PC-9 (cell line): ENCODE measurements at regions not wholly inside any gene's neighbourhood (a gene's known extent, or its start where the extent isn't known, plus 50 kb on each side); places are given as distances from the start of the nearest gene placed in this dataset.

ENCODE experiments used
- BruUV-seq: library from RNA; stranded (reverse); fragments of 400-500 nt; replicated peaks from 2 replicates; lab custom pipeline; 2021; lab: Mats Ljungman, UMichigan
- CTCF ChIA-PET: fragments of 300-600 bp; sonication (Branson Sonifier 250); formaldehyde crosslinking; loops from one replicate; lab custom pipeline; 2022; ENCODE audit warnings: antibody characterized with exemption; lab: Charles Lee
- POLR2A ChIA-PET: fragments of 300-600 bp; sonication (Branson Sonifier 250); formaldehyde crosslinking; loops from one replicate; lab custom pipeline; 2022; ENCODE audit warnings: antibody characterized with exemption; ENCODE audit not compliant: unreplicated experiment; lab: Charles Lee
- DNase-seq, 2 experiments: peaks; one replicate each; pipeline versions ENCODE4 v3.0.0 to v3.0.0-alpha.2; 2015 to 2022; ENCODE audit warnings: mixed read lengths in 1 of 2
- H2AFZ ChIP-seq: fragments of 200-600 bp; sonication (generic); 2 replicates; pipeline ENCODE4 v1.8.1; 2017; ENCODE audit warnings: antibody characterized with exemption
- H3F3A ChIP-seq: fragments of 200-600 bp; sonication (generic); 2 replicates; pipeline ENCODE4 v1.8.1; 2017; ENCODE audit warnings: antibody characterized with exemption, mild to moderate bottlenecking, low read depth; ENCODE audit not compliant: insufficient read depth
- H3K27ac ChIP-seq: fragments of 200-600 bp; sonication (generic); 2 replicates; pipeline ENCODE4 v1.6.1; 2016; ENCODE audit warnings: mixed run types
- H3K27me3 ChIP-seq: fragments of 200-600 bp; sonication (generic); 2 replicates; pipeline ENCODE4 v1.6.1; 2016; ENCODE audit warnings: low read depth, mixed run types; ENCODE audit not compliant: insufficient read depth
- H3K36me3 ChIP-seq: fragments of 200-600 bp; sonication (generic); 2 replicates; pipeline ENCODE4 v1.6.1; 2016; ENCODE audit warnings: low read depth, mixed run types
- H3K4me1 ChIP-seq: fragments of 200-600 bp; sonication (generic); replicated peaks from 2 replicates; pipeline ENCODE4 v1.6.1; 2016; ENCODE audit warnings: mixed run types; ENCODE audit not compliant: insufficient read depth
- H3K4me2 ChIP-seq: fragments of 200-600 bp; sonication (generic); 2 replicates; pipeline ENCODE4 v1.6.1; 2017; ENCODE audit warnings: mixed run types
- H3K4me3 ChIP-seq: fragments of 200-600 bp; sonication (generic); 2 replicates; pipeline ENCODE4 v1.6.1; 2016; ENCODE audit warnings: mixed run types
- H3K79me2 ChIP-seq: fragments of 200-600 bp; sonication (generic); 2 replicates; pipeline ENCODE4 v1.6.1; 2017; ENCODE audit warnings: low read depth, mixed run types
- H3K9me2 ChIP-seq: fragments of 200-600 bp; sonication (generic); 2 replicates; pipeline ENCODE4 v1.8.1; 2017; ENCODE audit warnings: mild to moderate bottlenecking; ENCODE audit not compliant: insufficient read depth
- H3K9me3 ChIP-seq: fragments of 200-600 bp; sonication (generic); 2 replicates; pipeline ENCODE4 v1.8.1; 2016; ENCODE audit warnings: low read depth; ENCODE audit not compliant: insufficient read depth
- H4K20me1 ChIP-seq: fragments of 200-600 bp; sonication (generic); 2 replicates; pipeline ENCODE4 v1.8.1; 2017; ENCODE audit not compliant: insufficient read depth
- EZH2 ChIP-seq: fragments of 200-600 bp; sonication (generic); IDR thresholded peaks from 2 replicates; pipeline ENCODE4 v1.8.0; 2017; ENCODE audit warnings: antibody characterized with exemption, low read depth
- intact Hi-C: fragments of 100-400 bp; cut with micrococcal nuclease; formaldehyde crosslinking; loops from one replicate; pipeline ENCODE4 v1.10.0; 2022; ENCODE audit not compliant: unreplicated experiment
- TF ChIP-seq, protein P1 (sequence below): fragments of 200-600 bp; sonication (generic); conservative IDR thresholded peaks from 2 replicates; pipeline ENCODE4 v1.6.1; 2017; ENCODE audit warnings: mixed run types, antibody characterized with exemption, mild to moderate bottlenecking, moderate library complexity

DNA sequence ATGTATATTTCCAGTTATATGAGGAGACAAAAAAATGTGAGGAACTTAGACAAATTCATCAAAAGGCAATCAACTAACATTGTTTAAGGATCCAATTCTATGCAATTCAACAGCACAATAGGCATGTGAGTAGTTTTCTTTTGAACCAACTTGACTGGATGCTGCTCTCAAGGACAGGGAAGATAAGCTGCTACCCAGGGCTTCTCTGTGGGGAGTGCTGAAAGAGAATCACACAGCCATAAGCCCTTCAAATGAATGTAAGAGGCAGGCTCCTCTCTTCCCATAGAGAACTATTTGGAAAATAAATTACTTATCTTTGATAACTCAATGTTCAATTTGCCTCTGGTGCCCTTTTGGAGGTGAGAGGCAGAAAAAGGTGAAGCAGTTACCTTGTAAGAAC is 1413.6 kb downstream of the PCDH7 start:
- TF ChIP-seq EZH2: no peak
- TF ChIP-seq, protein P1, sequence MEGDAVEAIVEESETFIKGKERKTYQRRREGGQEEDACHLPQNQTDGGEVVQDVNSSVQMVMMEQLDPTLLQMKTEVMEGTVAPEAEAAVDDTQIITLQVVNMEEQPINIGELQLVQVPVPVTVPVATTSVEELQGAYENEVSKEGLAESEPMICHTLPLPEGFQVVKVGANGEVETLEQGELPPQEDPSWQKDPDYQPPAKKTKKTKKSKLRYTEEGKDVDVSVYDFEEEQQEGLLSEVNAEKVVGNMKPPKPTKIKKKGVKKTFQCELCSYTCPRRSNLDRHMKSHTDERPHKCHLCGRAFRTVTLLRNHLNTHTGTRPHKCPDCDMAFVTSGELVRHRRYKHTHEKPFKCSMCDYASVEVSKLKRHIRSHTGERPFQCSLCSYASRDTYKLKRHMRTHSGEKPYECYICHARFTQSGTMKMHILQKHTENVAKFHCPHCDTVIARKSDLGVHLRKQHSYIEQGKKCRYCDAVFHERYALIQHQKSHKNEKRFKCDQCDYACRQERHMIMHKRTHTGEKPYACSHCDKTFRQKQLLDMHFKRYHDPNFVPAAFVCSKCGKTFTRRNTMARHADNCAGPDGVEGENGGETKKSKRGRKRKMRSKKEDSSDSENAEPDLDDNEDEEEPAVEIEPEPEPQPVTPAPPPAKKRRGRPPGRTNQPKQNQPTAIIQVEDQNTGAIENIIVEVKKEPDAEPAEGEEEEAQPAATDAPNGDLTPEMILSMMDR: no peak
- H3K9me3 ChIP-seq: no peaks in the 10 kb centered on the region
- no peaks in the 10 kb centered on the region for H3K4me1 ChIP-seq
- no peak overlapping the region for H3K4me2 ChIP-seq
- no peak for DNase-seq
- ChIA-PET POLR2A (no interaction called here), CTCF (no interaction called here)
- no peaks in the 10 kb centered on the region for H3K36me3 ChIP-seq
- no TSS peak for BruUV-seq
- intact Hi-C loops: no loop called here
- no peaks in the 10 kb centered on the region for H4K20me1 ChIP-seq
- no peak overlapping the region for H2AFZ ChIP-seq
- no peak overlapping the region for H3K4me3 ChIP-seq
- no peaks in the 10 kb centered on the region for H3K27me3 ChIP-seq
- H3F3A ChIP-seq: no peaks in the 10 kb centered on the region
- no peak overlapping the region for H3K27ac ChIP-seq
- no peaks in the 10 kb centered on the region for H3K79me2 ChIP-seq
- H3K9me2 ChIP-seq: no peaks in the 10 kb centered on the region

DNA sequence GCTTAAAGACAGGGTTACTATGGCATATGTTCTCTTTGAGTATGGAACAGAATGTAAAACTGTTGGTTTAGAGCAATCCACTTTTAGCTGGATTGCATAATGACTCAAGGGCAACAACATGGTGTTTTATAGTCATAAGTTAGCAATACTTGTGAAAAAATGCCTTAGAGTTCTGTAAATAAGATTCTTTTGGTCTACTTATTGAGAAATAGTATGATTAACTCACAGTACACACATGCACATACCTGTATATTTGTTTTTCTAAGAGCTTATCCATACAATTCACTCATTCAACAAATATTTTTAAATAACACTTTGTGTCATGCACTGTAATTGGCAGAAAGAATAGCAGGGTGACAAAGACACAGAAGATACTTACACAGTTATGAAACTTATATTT is 1415.5 kb downstream of the PCDH7 start:
- H3K4me2 ChIP-seq: no peak overlapping the region
- no peaks in the 10 kb centered on the region for H3K27me3 ChIP-seq
- H3K79me2 ChIP-seq: no peaks in the 10 kb centered on the region
- TF ChIP-seq, protein P1: no peak
- TF ChIP-seq EZH2: no peak
- DNase-seq: no peak
- CTCF ChIA-PET: no interaction called here
- H3K36me3 ChIP-seq: no peaks in the 10 kb centered on the region
- H3K27ac ChIP-seq: no peak overlapping the region
- H3K4me3 ChIP-seq: no peak overlapping the region
- no TSS peak for BruUV-seq
- no peaks in the 10 kb centered on the region for H3K9me2 ChIP-seq
- H4K20me1 ChIP-seq: no peaks in the 10 kb centered on the region
- no peaks in the 10 kb centered on the region for H3K9me3 ChIP-seq
- intact Hi-C loops: no loop called here
- H3F3A ChIP-seq: no peaks in the 10 kb centered on the region
- no peaks in the 10 kb centered on the region for H3K4me1 ChIP-seq
- POLR2A ChIA-PET: no interaction called here
- H2AFZ ChIP-seq: no peak overlapping the region

DNA sequence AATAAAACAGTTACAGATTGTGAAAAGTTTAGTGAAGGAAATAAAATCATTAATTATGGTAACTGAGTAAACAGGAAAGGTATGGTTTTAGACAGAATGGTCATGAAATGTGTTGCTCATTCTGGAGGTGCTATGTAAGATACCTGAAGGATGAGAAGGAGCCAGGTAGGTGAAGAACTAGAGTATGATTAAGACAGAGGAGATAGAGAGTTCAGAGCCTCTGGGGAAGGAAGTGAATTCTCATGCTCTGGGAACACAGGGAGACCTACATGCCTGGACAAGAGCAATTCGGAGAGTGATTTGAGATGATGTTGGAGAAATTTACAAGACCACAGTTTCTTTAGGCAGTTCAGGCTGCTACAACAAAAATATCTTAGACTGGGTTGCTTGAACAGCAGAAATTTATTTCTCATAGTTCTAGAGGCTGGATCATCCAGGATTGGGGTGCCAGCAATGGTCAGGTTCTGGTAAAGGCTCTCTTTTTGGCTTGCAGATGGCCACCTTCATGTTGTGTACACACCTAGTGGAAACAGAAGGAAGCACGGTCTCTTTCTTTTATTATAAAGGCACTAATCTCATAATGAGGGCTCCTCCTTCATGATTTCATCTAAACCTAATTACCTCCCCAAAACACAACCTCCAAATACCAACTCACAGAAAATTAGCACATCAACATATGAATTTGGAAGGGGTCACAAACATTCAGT is 1416.1 kb downstream of the PCDH7 start:
- intact Hi-C loops: no loop called here
- H3K27me3 ChIP-seq: no peaks in the 10 kb centered on the region
- TF ChIP-seq, protein P1: no peak
- TF ChIP-seq EZH2: no peak
- no peak overlapping the region for H3K4me3 ChIP-seq
- H3K9me3 ChIP-seq: no peaks in the 10 kb centered on the region
- peaks cover 4% of the 10 kb centered on the region; the same call in 1 of the 2 replicates for H3K4me1 ChIP-seq
- H4K20me1 ChIP-seq: no peaks in the 10 kb centered on the region
- no peaks in the 10 kb centered on the region for H3K9me2 ChIP-seq
- no peaks in the 10 kb centered on the region for H3F3A ChIP-seq
- no peak for DNase-seq
- H3K4me2 ChIP-seq: no peak overlapping the region
- H3K27ac ChIP-seq: no peak overlapping the region
- H3K79me2 ChIP-seq: no peaks in the 10 kb centered on the region
- CTCF ChIA-PET: no interaction called here
- no peaks in the 10 kb centered on the region for H3K36me3 ChIP-seq
- H2AFZ ChIP-seq: no peak overlapping the region
- POLR2A ChIA-PET: no interaction called here
- no TSS peak for BruUV-seq
